ENCODE measurements at regions not wholly inside any gene's neighbourhood (a gene's known extent, or its start where the extent isn't known, plus 50 kb on each side); places are given as distances from the start of the nearest gene placed in this dataset.

- H3K36me3 Mint-ChIP-seq (ENCODE audit: low read depth): no peaks in the 10 kb centered on the region
- no peak for TF ChIP-seq CTCF (IDR thresholded peaks at IDR 0.05)
- no peak overlapping the region for H3K4me3 ChIP-seq (ENCODE audit: low read length)
- no peak overlapping the region for H3K27ac ChIP-seq (ENCODE audit: low read depth in 1 of 2, low read length in 2 of 2)
- no peaks in the 10 kb centered on the region for H3K27me3 ChIP-seq (ENCODE audit: control insufficient read depth in 1 of 2, insufficient read depth in 2 of 2, low read length in 2 of 2)
- H3K4me3 Mint-ChIP-seq: no peak overlapping the region
- no peaks in the 10 kb centered on the region for H3K27me3 Mint-ChIP-seq
- no peak overlapping the region for H3K27ac Mint-ChIP-seq
- CTCF ChIA-PET: no interaction called here
- intact Hi-C loops (cut with DNase I, micrococcal nuclease): no loop called here
- no peaks in the 10 kb centered on the region for H3K9me3 Mint-ChIP-seq
- DNase-seq (no peak), ATAC-seq (ENCODE audit: poor library complexity) (no peak)
- no peaks in the 10 kb centered on the region for H3K4me1 ChIP-seq (ENCODE audit: insufficient read depth, low read length)
- no peaks in the 10 kb centered on the region for H3K4me1 Mint-ChIP-seq (ENCODE audit: low read depth)
- POLR2A ChIA-PET: no interaction called here
- H3K36me3 ChIP-seq (ENCODE audit: insufficient read depth, low read length): no peaks in the 10 kb centered on the region
- no peaks in the 10 kb centered on the region for H3K9me3 ChIP-seq (ENCODE audit: control insufficient read depth in 1 of 2, insufficient read depth in 1 of 2, low read length in 2 of 2)
These were observed 332.1 kb upstream of the PKN2 start for GRCh38 chr1:88351960-88352359.

DNA sequence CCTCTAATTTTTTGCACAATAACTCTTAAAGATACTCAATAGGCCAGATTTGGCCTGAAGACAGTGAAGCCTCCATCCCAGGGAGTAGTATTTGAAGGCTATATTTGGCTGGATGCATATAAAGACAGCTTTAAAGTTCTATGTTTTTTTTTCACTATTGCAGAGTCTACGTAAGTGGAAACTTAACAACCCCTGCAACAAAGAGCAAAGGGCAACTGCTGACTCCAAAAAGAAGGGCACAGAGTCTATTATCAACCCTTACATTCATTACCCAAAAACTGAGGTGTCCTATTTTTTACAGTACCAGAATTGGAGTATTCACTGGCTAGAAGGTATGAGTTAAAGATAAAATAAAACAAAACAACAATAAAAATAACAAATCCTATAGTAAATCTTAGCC is 329.8 kb upstream of the PKN2 start:
- H3K4me3 ChIP-seq (ENCODE audit: low read length): no peak overlapping the region
- ATAC-seq (ENCODE audit: poor library complexity): no peak
- DNase-seq: no peak
- H3K4me1 Mint-ChIP-seq (ENCODE audit: low read depth): no peaks in the 10 kb centered on the region
- CTCF ChIA-PET: no interaction called here
- POLR2A ChIA-PET: no interaction called here
- no peak overlapping the region for H3K27ac Mint-ChIP-seq
- no peaks in the 10 kb centered on the region for H3K27me3 ChIP-seq (ENCODE audit: control insufficient read depth in 1 of 2, insufficient read depth in 2 of 2, low read length in 2 of 2)
- H3K4me1 ChIP-seq (ENCODE audit: insufficient read depth, low read length): no peaks in the 10 kb centered on the region
- H3K4me3 Mint-ChIP-seq: no peak overlapping the region
- H3K27me3 Mint-ChIP-seq: no peaks in the 10 kb centered on the region
- H3K36me3 ChIP-seq (ENCODE audit: insufficient read depth, low read length): no peaks in the 10 kb centered on the region
- H3K9me3 ChIP-seq (ENCODE audit: control insufficient read depth in 1 of 2, insufficient read depth in 1 of 2, low read length in 2 of 2): no peaks in the 10 kb centered on the region
- no peak for TF ChIP-seq CTCF (IDR thresholded peaks at IDR 0.05)
- no peaks in the 10 kb centered on the region for H3K36me3 Mint-ChIP-seq (ENCODE audit: low read depth)
- no peak overlapping the region for H3K27ac ChIP-seq (ENCODE audit: low read depth in 1 of 2, low read length in 2 of 2)
- intact Hi-C loops (cut with DNase I, micrococcal nuclease): no loop called here
- H3K9me3 Mint-ChIP-seq: no peaks in the 10 kb centered on the region

GRCh38 chr1:88357729-88358128 is 326.3 kb upstream of the PKN2 start:
- no peak for DNase-seq
- Mint-ChIP-seq H3K36me3 (ENCODE audit: low read depth) (no peaks in the 10 kb centered on the region), H3K4me3 (no peak overlapping the region), H3K27me3 (no peaks in the 10 kb centered on the region), H3K4me1 (ENCODE audit: low read depth) (no peaks in the 10 kb centered on the region), H3K27ac (no peak overlapping the region), H3K9me3 (no peaks in the 10 kb centered on the region)
- TF ChIP-seq CTCF (IDR thresholded peaks at IDR 0.05): no peak
- POLR2A ChIA-PET: no interaction called here
- CTCF ChIA-PET: no interaction called here
- no peak for ATAC-seq (ENCODE audit: poor library complexity)
- Histone ChIP-seq H3K36me3 (ENCODE audit: insufficient read depth, low read length) (no peaks in the 10 kb centered on the region), H3K27me3 (ENCODE audit: control insufficient read depth in 1 of 2, insufficient read depth in 2 of 2, low read length in 2 of 2) (no peaks in the 10 kb centered on the region), H3K9me3 (ENCODE audit: control insufficient read depth in 1 of 2, insufficient read depth in 1 of 2, low read length in 2 of 2) (no peaks in the 10 kb centered on the region), H3K4me1 (ENCODE audit: insufficient read depth, low read length) (no peaks in the 10 kb centered on the region), H3K27ac (ENCODE audit: low read depth in 1 of 2, low read length in 2 of 2) (no peak overlapping the region), H3K4me3 (ENCODE audit: low read length) (no peak overlapping the region)
- intact Hi-C loops (cut with DNase I, micrococcal nuclease): no loop called here

Data from CD4-positive, alpha-beta T cell (primary cell).